Esophagus muscularis mucosa (tissue), 4 donors: ENCODE measurements at regions not wholly inside any gene's neighbourhood (a gene's known extent, or its start where the extent isn't known, plus 50 kb on each side); places are given as distances from the start of the nearest gene placed in this dataset.

Experiments
- DNase-seq: peaks from one replicate; pipeline ENCODE4 v3.0.0-alpha.2; 2017; ENCODE audit errors: extremely low spot score
- H3K27ac ChIP-seq, 4 donors: fragments of 200-600 bp; sonication (generic); replicated peaks in 1 of 4; 1 replicate in 3 of 4; 2 replicates in 1 of 4; pipeline ENCODE4 v1.5.1; 2016 to 2019; ENCODE audit warnings: mild to moderate bottlenecking in 1 of 4
- H3K27me3 ChIP-seq, 4 donors: fragments of 200-600 bp; sonication (generic); one replicate each; pipeline versions ENCODE4 v1.5.1 to v1.6.0; 2016 to 2019
- H3K36me3 ChIP-seq, 4 donors: fragments of 200-600 bp; sonication (generic); one replicate each; pipeline ENCODE4 v1.5.1; 2016 to 2019
- H3K4me1 ChIP-seq, 4 donors: fragments of 200-600 bp; sonication (generic); one replicate each; pipeline ENCODE4 v1.5.1; 2016 to 2019
- H3K4me3 ChIP-seq, 4 donors: fragments of 200-600 bp; sonication (generic); 1 replicate in 2 of 4; 2 replicates in 2 of 4; pipeline ENCODE4 v1.5.1; 2016 to 2019; ENCODE audit warnings: mild to moderate bottlenecking in 4 of 4, moderate library complexity in 1 of 4
- H3K9me3 ChIP-seq, 4 donors: fragments of 200-600 bp; sonication (generic); 1 replicate in 3 of 4; 2 replicates in 1 of 4; pipeline ENCODE4 v1.5.1; 2016 to 2019
- EP300 ChIP-seq: sonication (generic); formaldehyde crosslinking; IDR thresholded peaks from one replicate; pipeline ENCODE4 v1.6.1; 2017; ENCODE audit warnings: antibody characterized with exemption
- POLR2A ChIP-seq: fragments of 450-650 bp; IDR thresholded peaks from one replicate; pipeline ENCODE4 v1.6.1; 2017; ENCODE audit warnings: antibody characterized with exemption, moderate library complexity, mild to moderate bottlenecking, low read depth
- POLR2AphosphoS5 ChIP-seq, 2 donors: sonication (generic); formaldehyde crosslinking; IDR thresholded peaks; one replicate each; pipeline ENCODE4 v1.6.1; 2017; ENCODE audit warnings: antibody characterized with exemption in 2 of 2
- WGBS: methylation state at CpG from one replicate; pipeline ENCODE4 v1.1.5; 2018; 5-methylcytosine and 5-hydroxymethylcytosine counted together
- intact Hi-C: fragments of 100-400 bp; cut with DNase I; formaldehyde crosslinking; loops from one replicate; pipeline ENCODE4 v1.15.1; 2023
- TF ChIP-seq, protein P1 (sequence below), 3 experiments: fragments of 200-600 bp in 2 of 3; fragments of 450-650 bp in 1 of 3; sonication (generic) in 2 of 3; IDR thresholded peaks; one replicate each; pipeline ENCODE4 v1.5.1; 2017 to 2019; ENCODE audit warnings: antibody characterized with exemption in 3 of 3, mild to moderate bottlenecking in 2 of 3, moderate library complexity in 1 of 3

DNA sequence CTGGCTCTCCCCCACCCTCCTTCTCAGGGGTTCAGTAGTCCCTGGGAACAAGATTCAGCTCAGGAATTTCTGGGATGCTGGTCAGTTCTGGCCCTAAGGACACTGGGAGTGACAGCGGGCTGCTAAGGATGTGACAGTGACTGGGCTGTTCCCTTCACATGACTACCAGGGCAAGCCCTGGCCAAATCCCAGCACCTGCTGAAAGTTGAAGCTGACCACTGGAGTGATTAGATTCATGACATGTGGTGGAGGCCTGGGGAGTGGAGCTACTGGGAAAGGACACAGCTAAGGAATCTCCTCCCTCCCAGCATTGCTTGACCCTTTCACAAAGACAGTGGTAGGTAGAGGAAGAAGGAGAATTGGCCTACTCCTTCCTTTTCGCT, 204.9 kb downstream of the DAD1 start:
- intact Hi-C loops, result loop anchor here (10.0 kb wide), 1 partner anchor 271 kb away; no protein-coding TSS in a partner anchor
- H3K27me3 ChIP-seq, result peaks cover 0 to 20% (median 0%) of the 10 kb centered on the region in 4 donors
- DNase-seq, result no peak

DNA sequence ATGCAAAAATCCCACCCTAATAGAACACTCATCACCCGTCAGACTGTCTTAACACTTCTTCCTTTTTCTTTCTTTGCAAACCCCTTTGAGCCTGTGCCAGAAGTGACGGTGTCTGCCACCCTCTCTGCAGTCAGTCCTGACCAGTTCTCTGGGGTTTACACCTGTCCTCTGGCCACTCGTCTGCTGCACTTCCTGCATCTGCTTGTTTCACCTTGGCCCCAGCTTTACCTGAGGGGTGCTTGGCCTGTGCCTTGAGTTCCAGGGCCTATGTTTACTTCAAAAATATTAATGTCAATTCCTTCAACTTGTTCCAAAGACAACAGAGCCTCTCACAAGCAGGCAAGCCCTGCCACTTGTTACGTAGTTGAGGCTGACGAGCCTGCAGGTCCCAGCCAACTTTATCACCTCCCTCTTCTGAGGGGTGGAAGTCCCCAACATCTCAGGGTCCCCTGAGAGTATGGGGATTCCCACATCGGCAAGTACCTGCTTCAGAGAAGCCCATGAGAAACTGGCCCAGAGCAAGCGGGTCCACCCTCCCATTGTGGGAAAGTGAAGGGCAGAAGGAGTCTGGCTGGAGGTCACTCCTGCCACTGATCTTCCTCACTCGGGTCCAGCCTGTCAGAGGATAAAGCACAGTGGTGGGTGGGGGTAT, 205.4 kb downstream of the DAD1 start:
- 82% methylated on average over 5 of the region's 8 CpGs for WGBS
- no peak overlapping the region for H3K4me3 ChIP-seq
- intact Hi-C loops, result loop anchor here (10.0 kb wide), 1 partner anchor 271 kb away; no protein-coding TSS in a partner anchor
- H3K9me3 ChIP-seq, result no peaks in the 10 kb centered on the region
- no peaks in the 10 kb centered on the region for H3K36me3 ChIP-seq
- no peak for DNase-seq
- no peak overlapping the region for H3K27ac ChIP-seq
- TF ChIP-seq POLR2AphosphoS5 (IDR thresholded peaks at IDR 0.05) (no peak), POLR2A (no peak), EP300 (no peak)
- TF ChIP-seq, protein P1, sequence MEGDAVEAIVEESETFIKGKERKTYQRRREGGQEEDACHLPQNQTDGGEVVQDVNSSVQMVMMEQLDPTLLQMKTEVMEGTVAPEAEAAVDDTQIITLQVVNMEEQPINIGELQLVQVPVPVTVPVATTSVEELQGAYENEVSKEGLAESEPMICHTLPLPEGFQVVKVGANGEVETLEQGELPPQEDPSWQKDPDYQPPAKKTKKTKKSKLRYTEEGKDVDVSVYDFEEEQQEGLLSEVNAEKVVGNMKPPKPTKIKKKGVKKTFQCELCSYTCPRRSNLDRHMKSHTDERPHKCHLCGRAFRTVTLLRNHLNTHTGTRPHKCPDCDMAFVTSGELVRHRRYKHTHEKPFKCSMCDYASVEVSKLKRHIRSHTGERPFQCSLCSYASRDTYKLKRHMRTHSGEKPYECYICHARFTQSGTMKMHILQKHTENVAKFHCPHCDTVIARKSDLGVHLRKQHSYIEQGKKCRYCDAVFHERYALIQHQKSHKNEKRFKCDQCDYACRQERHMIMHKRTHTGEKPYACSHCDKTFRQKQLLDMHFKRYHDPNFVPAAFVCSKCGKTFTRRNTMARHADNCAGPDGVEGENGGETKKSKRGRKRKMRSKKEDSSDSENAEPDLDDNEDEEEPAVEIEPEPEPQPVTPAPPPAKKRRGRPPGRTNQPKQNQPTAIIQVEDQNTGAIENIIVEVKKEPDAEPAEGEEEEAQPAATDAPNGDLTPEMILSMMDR (IDR thresholded peaks at IDR 0.05), result no peak
- peaks cover 0 to 22% (median 16%) of the 10 kb centered on the region in 4 donors for H3K4me1 ChIP-seq
- peaks cover 0 to 15% (median 0%) of the 10 kb centered on the region in 4 donors for H3K27me3 ChIP-seq

More for the DNA sequence above, 204.9 kb downstream of the DAD1 start:
- Histone ChIP-seq H3K4me3 (no peak overlapping the region), H3K9me3 (no peaks in the 10 kb centered on the region), H3K36me3 (no peaks in the 10 kb centered on the region), H3K27ac (no peak overlapping the region), H3K4me1 (peaks cover 0 to 22% (median 16%) of the 10 kb centered on the region in 4 donors)
- WGBS, result 100% methylated on average over 2 of the region's 2 CpGs
- TF ChIP-seq, protein P1 (IDR thresholded peaks at IDR 0.05), result no peak
- no peak for TF ChIP-seq EP300

DNA sequence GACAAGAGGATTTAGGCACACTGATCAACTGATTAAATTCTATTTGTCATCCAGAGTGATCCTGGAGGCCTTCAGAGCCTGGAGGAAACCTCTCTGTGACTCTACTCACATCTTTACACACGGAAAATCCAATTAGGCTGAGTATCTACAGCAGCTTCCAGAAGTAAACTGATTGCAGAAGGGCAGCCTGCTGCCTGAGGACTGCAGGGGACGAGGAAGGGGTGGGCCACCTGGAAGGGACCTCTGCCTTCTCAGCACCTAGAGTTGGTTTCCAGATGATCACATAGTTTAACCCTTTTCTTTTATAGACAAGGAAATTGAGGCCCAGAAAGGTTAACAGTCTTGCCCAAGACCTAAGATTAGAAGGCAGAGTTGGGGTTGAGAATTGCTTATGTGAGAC, 206.1 kb downstream of the DAD1 start:
- WGBS, result 84% methylated on average over 2 of the region's 2 CpGs

DNA sequence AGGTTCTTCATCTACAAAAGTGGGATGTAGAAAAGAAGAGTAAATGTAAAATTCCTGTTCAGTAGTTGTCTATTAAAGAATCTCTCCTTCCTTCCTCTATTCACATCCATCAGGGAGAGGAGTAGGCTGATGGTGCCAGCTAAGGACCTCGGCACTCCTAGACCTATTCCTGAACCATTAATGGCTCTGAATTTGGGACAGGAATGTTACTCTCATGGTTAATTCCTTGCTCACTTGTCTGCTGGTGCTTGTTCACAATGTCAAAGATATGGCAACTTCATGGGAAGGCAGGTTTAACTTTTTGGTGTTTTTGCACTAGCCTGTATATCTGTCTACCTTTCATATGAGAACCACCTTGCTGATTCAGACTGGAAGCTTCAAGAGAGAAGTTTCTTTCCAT, 206.6 kb downstream of the DAD1 start:
- peaks cover 0 to 19% (median 15%) of the 10 kb centered on the region in 4 donors for H3K4me1 ChIP-seq
- no peak for DNase-seq
- H3K9me3 ChIP-seq, result no peaks in the 10 kb centered on the region
- no peaks in the 10 kb centered on the region for H3K36me3 ChIP-seq
- no peak for TF ChIP-seq POLR2AphosphoS5 (IDR thresholded peaks at IDR 0.05)
- peaks cover 0 to 4% (median 0%) of the 10 kb centered on the region in 4 donors for H3K27me3 ChIP-seq
- WGBS, result 100% methylated on average over 1 of the region's 1 CpG
- intact Hi-C loops, result loop anchor here (10.0 kb wide), 1 partner anchor 272 kb away; no protein-coding TSS in a partner anchor
- H3K27ac ChIP-seq, result no peak overlapping the region
- H3K4me3 ChIP-seq, result no peak overlapping the region

More for the DNA sequence above, 206.1 kb downstream of the DAD1 start:
- DNase-seq, result no peak
- TF ChIP-seq POLR2AphosphoS5 (IDR thresholded peaks at IDR 0.05), result no peak
- TF ChIP-seq, protein P1 (IDR thresholded peaks at IDR 0.05), result no peak
- no peak for TF ChIP-seq EP300
- TF ChIP-seq POLR2A, result no peak
- Histone ChIP-seq H3K27ac (no peak overlapping the region), H3K27me3 (peaks cover 0 to 8% (median 0%) of the 10 kb centered on the region in 4 donors), H3K36me3 (no peaks in the 10 kb centered on the region), H3K4me3 (no peak overlapping the region), H3K4me1 (peaks cover 0 to 22% (median 16%) of the 10 kb centered on the region in 4 donors), H3K9me3 (no peaks in the 10 kb centered on the region)
- intact Hi-C loops, result loop anchor here (10.0 kb wide), 1 partner anchor 272 kb away; no protein-coding TSS in a partner anchor

DNA sequence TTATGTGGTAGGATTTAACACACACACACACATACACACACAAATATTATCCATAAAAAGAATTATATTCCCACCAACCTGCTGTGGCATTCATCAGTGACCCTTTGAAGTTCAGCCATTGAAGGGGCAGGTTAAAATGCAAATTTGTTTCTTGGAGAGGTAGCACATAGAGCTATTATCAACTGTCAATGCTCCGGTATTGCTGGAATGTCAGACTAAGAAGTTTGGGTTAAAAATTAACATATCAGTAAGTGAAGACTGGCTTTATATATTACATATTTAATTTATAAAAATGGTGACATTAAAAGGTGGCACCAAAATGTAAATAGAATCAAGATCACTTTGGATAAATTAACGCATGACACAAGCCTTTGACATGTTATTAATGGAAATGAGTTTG, 207.3 kb downstream of the DAD1 start:
- no peaks in the 10 kb centered on the region for H3K36me3 ChIP-seq
- no peak for TF ChIP-seq EP300
- TF ChIP-seq, protein P1 (IDR thresholded peaks at IDR 0.05), result no peak
- TF ChIP-seq POLR2A, result no peak
- TF ChIP-seq POLR2AphosphoS5 (IDR thresholded peaks at IDR 0.05), result no peak
- no peak overlapping the region for H3K4me3 ChIP-seq
- H3K27me3 ChIP-seq, result no peaks in the 10 kb centered on the region
- intact Hi-C loops, result loop anchor here (10.0 kb wide), 1 partner anchor 273 kb away; no protein-coding TSS in a partner anchor
- no peak overlapping the region for H3K27ac ChIP-seq
- no peak for DNase-seq
- WGBS, result 100% methylated on average over 2 of the region's 2 CpGs
- no peaks in the 10 kb centered on the region for H3K9me3 ChIP-seq
- H3K4me1 ChIP-seq, result peaks cover 0 to 16% (median 13%) of the 10 kb centered on the region in 4 donors
